ENCODE measurements at regions not wholly inside any gene's neighbourhood (a gene's known extent, or its start where the extent isn't known, plus 50 kb on each side); places are given as distances from the start of the nearest gene placed in this dataset.

GRCh38 chr20:22226849-22227700, 357.3 kb downstream of the FOXA2 start:
- no peak for DNase-seq (ENCODE audit: low read depth)

GRCh38 chr20:22223236-22223635, 361.1 kb downstream of the FOXA2 start:
- DNase-seq (ENCODE audit: low read depth): no peak

GRCh38 chr20:22217712-22218352, 366.5 kb downstream of the FOXA2 start:
- DNase-seq (ENCODE audit: low read depth): no peak

GRCh38 chr20:22216984-22217383, 367.4 kb downstream of the FOXA2 start:
- DNase-seq (ENCODE audit: low read depth): no peak

GRCh38 chr20:22214296-22214695, 370.1 kb downstream of the FOXA2 start:
- no peak for DNase-seq (ENCODE audit: low read depth)

GRCh38 chr20:22213271-22213670, 371.1 kb downstream of the FOXA2 start:
- no peak for DNase-seq (ENCODE audit: low read depth)

GRCh38 chr20:22207280-22207679, 377.1 kb downstream of the FOXA2 start:
- no peak for DNase-seq (ENCODE audit: low read depth)

- DNase-seq (ENCODE audit: low read depth): no peak
Observed at GRCh38 chr20:22204801-22205200, 379.6 kb downstream of the FOXA2 start.

- DNase-seq (ENCODE audit: low read depth): no peak
Observed at GRCh38 chr20:22182148-22182547, 402.2 kb downstream of the FOXA2 start.

GRCh38 chr20:22180244-22180643, 404.1 kb downstream of the FOXA2 start:
- DNase-seq (ENCODE audit: low read depth): no peak

GRCh38 chr20:22160101-22160652, 424.2 kb downstream of the FOXA2 start:
- no peak for DNase-seq (ENCODE audit: low read depth)

- DNase-seq (ENCODE audit: low read depth): no peak
Observed at GRCh38 chr20:22159276-22159675, 425.1 kb downstream of the FOXA2 start.

- no peak for DNase-seq (ENCODE audit: low read depth)
Observed at GRCh38 chr20:22127587-22127986, 422.1 kb downstream of the PAX1 start.

- no peak for DNase-seq (ENCODE audit: low read depth)
Observed at GRCh38 chr20:22106308-22106938, 401.0 kb downstream of the PAX1 start.

- no peak for DNase-seq (ENCODE audit: low read depth)
Observed at GRCh38 chr20:22101606-22102005, 396.1 kb downstream of the PAX1 start.

GRCh38 chr20:22100686-22101085, 395.2 kb downstream of the PAX1 start:
- no peak for DNase-seq (ENCODE audit: low read depth)

GRCh38 chr20:22099348-22099747, 393.9 kb downstream of the PAX1 start:
- DNase-seq (ENCODE audit: low read depth): no peak

GRCh38 chr20:22098511-22098910, 393.0 kb downstream of the PAX1 start:
- DNase-seq (ENCODE audit: low read depth): no peak

GRCh38 chr20:22093122-22093521, 387.7 kb downstream of the PAX1 start:
- no peak for DNase-seq (ENCODE audit: low read depth)

GRCh38 chr20:22088882-22089281, 383.4 kb downstream of the PAX1 start:
- no peak for DNase-seq (ENCODE audit: low read depth)

- no peak for DNase-seq (ENCODE audit: low read depth)
Observed at GRCh38 chr20:22080985-22081384, 375.5 kb downstream of the PAX1 start.

- DNase-seq (ENCODE audit: low read depth): no peak
Observed at GRCh38 chr20:22074635-22075034, 369.2 kb downstream of the PAX1 start.

- DNase-seq (ENCODE audit: low read depth): no peak
Observed at GRCh38 chr20:22071841-22072240, 366.4 kb downstream of the PAX1 start.

Measured in GM04503 (cell line).